HEK293 (cell line): ENCODE measurements at regions not wholly inside any gene's neighbourhood (a gene's known extent, or its start where the extent isn't known, plus 50 kb on each side); places are given as distances from the start of the nearest gene placed in this dataset.

ENCODE experiments used
- CTCF ChIA-PET: fragments of 350-600 bp; formaldehyde crosslinking; extraction: SDS; loops from one replicate; lab custom pipeline; 2021; ENCODE audit warnings: antibody characterized with exemption; lab: Yijun Ruan, JAX
- POLR2A ChIA-PET: fragments of 300-600 bp; formaldehyde crosslinking; extraction: SDS; loops from one replicate; lab custom pipeline; 2020; ENCODE audit warnings: antibody characterized with exemption, inconsistent platforms; lab: Yijun Ruan, JAX
- H3K27ac ChIP-seq: fragments of 200-500 bp; sonication (Bioruptor generic); 2 replicates; pipeline ENCODE4 v1.5.1; 2014; ENCODE audit warnings: low read depth, low read length, control low read depth, inconsistent platforms; ENCODE audit errors: extremely low read depth
- H3K36me3 ChIP-seq, 2 experiments: fragments of 200-500 bp in 1 of 2; sonication (Bioruptor generic) in 1 of 2; 1 replicate in 1 of 2; 2 replicates in 1 of 2; pipeline ENCODE4 v1.5.1; 2014 to 2017; ENCODE audit warnings: inconsistent platforms in 2 of 2, low read length in 2 of 2; ENCODE audit not compliant: control insufficient read depth in 2 of 2, insufficient read depth in 1 of 2
- H3K4me1 ChIP-seq: fragments of 200-500 bp; sonication (Bioruptor generic); 2 replicates; pipeline ENCODE4 v1.5.1; 2014; ENCODE audit warnings: mild to moderate bottlenecking, low read length, inconsistent platforms; ENCODE audit not compliant: control insufficient read depth, insufficient read depth
- H3K4me3 ChIP-seq: 2 replicates; pipeline ENCODE4 v1.5.1; 2011; ENCODE audit warnings: low read depth, mild to moderate bottlenecking, control low read depth, low read length, moderate library complexity
- H3K9me3 ChIP-seq: fragments of 200-500 bp; sonication (Bioruptor generic); 2 replicates; pipeline ENCODE4 v1.5.1; 2014; ENCODE audit warnings: low read depth, low read length, inconsistent platforms; ENCODE audit not compliant: control insufficient read depth, insufficient read depth
- IKZF3 ChIP-seq: fragments of 450-650 bp; IDR thresholded peaks from 2 replicates; pipeline ENCODE4 v1.5.0; 2018; ENCODE audit warnings: missing biosample characterization, mild to moderate bottlenecking, missing genetic modification characterization, moderate library complexity
- OSR2 ChIP-seq: fragments of 450-650 bp; formaldehyde crosslinking; IDR thresholded peaks from 2 replicates; pipeline ENCODE4 v1.5.1; 2016; ENCODE audit warnings: missing biosample characterization, missing genetic modification characterization
- ZBTB7A ChIP-seq: fragments of 450-650 bp; formaldehyde crosslinking; IDR thresholded peaks from 2 replicates; pipeline ENCODE4 v1.5.1; 2016; ENCODE audit warnings: low read depth, missing biosample characterization, missing genetic modification characterization
- ZBTB8A ChIP-seq: fragments of 450-650 bp; formaldehyde crosslinking; IDR thresholded peaks from 2 replicates; pipeline ENCODE4 v1.5.1; 2016; ENCODE audit warnings: missing biosample characterization, missing genetic modification characterization
- ZFHX2 ChIP-seq: fragments of 450-650 bp; formaldehyde crosslinking; conservative IDR thresholded peaks from 2 replicates; pipeline ENCODE4 v1.5.1; 2016; ENCODE audit warnings: missing biosample characterization, missing genetic modification characterization
- ZFP3 ChIP-seq: fragments of 450-650 bp; formaldehyde crosslinking; IDR thresholded peaks from 2 replicates; pipeline ENCODE4 v1.5.1; 2016; ENCODE audit warnings: low read depth, missing biosample characterization, missing genetic modification characterization
- ZNF221 ChIP-seq: fragments of 450-650 bp; formaldehyde crosslinking; IDR thresholded peaks from 2 replicates; pipeline ENCODE4 v1.5.1; 2017; ENCODE audit warnings: missing biosample characterization, missing genetic modification characterization, borderline replicate concordance
- ZNF24 ChIP-seq: fragments of 450-650 bp; formaldehyde crosslinking; IDR thresholded peaks from 2 replicates; pipeline ENCODE4 v1.5.1; 2016; ENCODE audit warnings: missing biosample characterization, missing genetic modification characterization
- ZNF561 ChIP-seq: fragments of 450-650 bp; IDR thresholded peaks from 2 replicates; pipeline ENCODE4 v1.5.1; 2018; ENCODE audit warnings: missing biosample characterization, missing genetic modification characterization, borderline replicate concordance
- ZNF571 ChIP-seq: fragments of 450-650 bp; formaldehyde crosslinking; IDR thresholded peaks from 2 replicates; pipeline ENCODE4 v1.5.0; 2017; ENCODE audit warnings: missing biosample characterization, missing genetic modification characterization
- ZNF621 ChIP-seq: fragments of 450-650 bp; formaldehyde crosslinking; IDR thresholded peaks from 2 replicates; pipeline ENCODE4 v1.5.1; 2017; ENCODE audit warnings: missing biosample characterization, missing genetic modification characterization
- ZNF837 ChIP-seq: fragments of 450-650 bp; formaldehyde crosslinking; IDR thresholded peaks from 2 replicates; pipeline ENCODE4 v1.5.1; 2016; ENCODE audit warnings: missing biosample characterization, missing genetic modification characterization
- TF ChIP-seq, protein P1 (sequence below): fragments of 450-650 bp; formaldehyde crosslinking; IDR thresholded peaks from 2 replicates; pipeline ENCODE4 v1.5.1; 2016; ENCODE audit warnings: missing biosample characterization, missing genetic modification characterization
- TF ChIP-seq, protein P2 (sequence below): fragments of 450-650 bp; formaldehyde crosslinking; IDR thresholded peaks from 2 replicates; pipeline ENCODE4 v1.5.1; 2016; ENCODE audit warnings: missing biosample characterization, missing genetic modification characterization
- TF ChIP-seq, protein P3 (sequence below): fragments of 450-650 bp; IDR thresholded peaks from 2 replicates; pipeline ENCODE4 v1.5.1; 2018; ENCODE audit warnings: missing biosample characterization, mild to moderate bottlenecking, missing genetic modification characterization
- TF ChIP-seq, protein P4 (sequence below): fragments of 450-650 bp; formaldehyde crosslinking; IDR thresholded peaks from 2 replicates; pipeline ENCODE4 v1.5.1; 2016; ENCODE audit warnings: missing biosample characterization, missing genetic modification characterization
- TF ChIP-seq, protein P5 (sequence below): fragments of 450-650 bp; formaldehyde crosslinking; IDR thresholded peaks from 2 replicates; pipeline ENCODE4 v1.5.1; 2016; ENCODE audit warnings: missing biosample characterization, missing genetic modification characterization
- TF ChIP-seq, protein P6 (sequence below): fragments of 450-650 bp; formaldehyde crosslinking; IDR thresholded peaks from 2 replicates; pipeline ENCODE4 v1.5.1; 2016; ENCODE audit warnings: missing biosample characterization, missing genetic modification characterization
- TF ChIP-seq, protein P7 (sequence below): fragments of 450-650 bp; formaldehyde crosslinking; IDR thresholded peaks from 2 replicates; pipeline ENCODE4 v1.5.1; 2016; ENCODE audit warnings: missing biosample characterization, missing genetic modification characterization

DNA sequence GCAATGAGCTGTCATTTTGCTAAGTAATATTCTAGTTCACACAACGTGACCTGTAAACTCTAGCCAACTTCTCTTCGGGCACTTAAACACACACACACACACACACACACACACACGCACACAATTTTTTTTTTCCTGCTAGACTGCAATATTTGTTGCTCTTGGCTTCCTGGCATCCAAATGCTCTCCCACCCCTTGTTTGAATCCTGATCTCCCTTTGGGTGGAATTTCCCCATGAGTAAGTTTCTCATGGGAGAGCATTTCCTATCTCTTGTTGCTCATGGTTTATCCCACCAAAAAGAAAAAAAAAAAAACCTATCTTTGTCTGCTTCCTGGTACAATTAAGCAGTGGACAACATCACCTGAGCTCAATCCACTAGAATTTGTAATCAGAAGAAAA lies 54.7 kb upstream of the TSLP start:
- H3K4me3 ChIP-seq = no peak overlapping the region
- ChIA-PET POLR2A (no interaction called here), CTCF (interaction anchor here (0.6 to 0.7 kb wide), 2 partner anchors 1202 to 1342 kb away, joined by 3 to 7 read pairs; no protein-coding TSS in a partner anchor)
- H3K36me3 ChIP-seq = no peaks in the 10 kb centered on the region
- H3K27ac ChIP-seq = no peak overlapping the region
- no peak for TF ChIP-seq ZBTB8A (tag by site-specific recombination)
- no peaks in the 10 kb centered on the region for H3K9me3 ChIP-seq
- H3K4me1 ChIP-seq = no peaks in the 10 kb centered on the region

DNA sequence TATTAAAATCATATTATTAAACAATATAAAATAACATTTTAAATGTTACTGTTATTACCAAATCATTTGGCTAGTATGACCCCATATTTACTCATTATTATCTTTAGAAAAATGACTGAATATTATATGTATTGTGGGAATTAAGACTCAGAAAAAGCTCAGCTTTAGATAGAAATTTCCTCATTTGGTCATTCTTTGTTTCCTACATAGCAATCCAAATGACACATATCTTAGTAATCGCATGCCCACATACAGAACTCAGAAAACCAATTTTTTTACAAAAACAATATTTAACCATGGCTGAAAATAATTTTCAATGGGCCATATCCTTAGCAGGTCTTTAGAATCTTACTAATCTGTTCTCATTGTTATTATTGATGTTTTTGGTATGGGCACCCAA lies 53.8 kb upstream of the TSLP start:
- no peaks in the 10 kb centered on the region for H3K9me3 ChIP-seq
- ChIA-PET CTCF (no interaction called here), POLR2A (no interaction called here)
- no peak overlapping the region for H3K27ac ChIP-seq
- no peaks in the 10 kb centered on the region for H3K4me1 ChIP-seq
- H3K36me3 ChIP-seq = no peaks in the 10 kb centered on the region
- no peak overlapping the region for H3K4me3 ChIP-seq
- TF ChIP-seq ZBTB7A (tag by site-specific recombination) = no peak
- TF ChIP-seq, protein P1, sequence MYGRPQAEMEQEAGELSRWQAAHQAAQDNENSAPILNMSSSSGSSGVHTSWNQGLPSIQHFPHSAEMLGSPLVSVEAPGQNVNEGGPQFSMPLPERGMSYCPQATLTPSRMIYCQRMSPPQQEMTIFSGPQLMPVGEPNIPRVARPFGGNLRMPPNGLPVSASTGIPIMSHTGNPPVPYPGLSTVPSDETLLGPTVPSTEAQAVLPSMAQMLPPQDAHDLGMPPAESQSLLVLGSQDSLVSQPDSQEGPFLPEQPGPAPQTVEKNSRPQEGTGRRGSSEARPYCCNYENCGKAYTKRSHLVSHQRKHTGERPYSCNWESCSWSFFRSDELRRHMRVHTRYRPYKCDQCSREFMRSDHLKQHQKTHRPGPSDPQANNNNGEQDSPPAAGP (tag by site-specific recombination) = no peak
- TF ChIP-seq ZNF221 (tag by site-specific recombination) = no peak
- TF ChIP-seq ZNF837 (tag by site-specific recombination) = no peak
- TF ChIP-seq, protein P2, sequence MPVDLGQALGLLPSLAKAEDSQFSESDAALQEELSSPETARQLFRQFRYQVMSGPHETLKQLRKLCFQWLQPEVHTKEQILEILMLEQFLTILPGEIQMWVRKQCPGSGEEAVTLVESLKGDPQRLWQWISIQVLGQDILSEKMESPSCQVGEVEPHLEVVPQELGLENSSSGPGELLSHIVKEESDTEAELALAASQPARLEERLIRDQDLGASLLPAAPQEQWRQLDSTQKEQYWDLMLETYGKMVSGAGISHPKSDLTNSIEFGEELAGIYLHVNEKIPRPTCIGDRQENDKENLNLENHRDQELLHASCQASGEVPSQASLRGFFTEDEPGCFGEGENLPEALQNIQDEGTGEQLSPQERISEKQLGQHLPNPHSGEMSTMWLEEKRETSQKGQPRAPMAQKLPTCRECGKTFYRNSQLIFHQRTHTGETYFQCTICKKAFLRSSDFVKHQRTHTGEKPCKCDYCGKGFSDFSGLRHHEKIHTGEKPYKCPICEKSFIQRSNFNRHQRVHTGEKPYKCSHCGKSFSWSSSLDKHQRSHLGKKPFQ = no peak
- no peak for TF ChIP-seq ZNF561 (tag by site-specific recombination)
- TF ChIP-seq ZNF571 (tag by site-specific recombination) = no peak
- TF ChIP-seq, protein P3, sequence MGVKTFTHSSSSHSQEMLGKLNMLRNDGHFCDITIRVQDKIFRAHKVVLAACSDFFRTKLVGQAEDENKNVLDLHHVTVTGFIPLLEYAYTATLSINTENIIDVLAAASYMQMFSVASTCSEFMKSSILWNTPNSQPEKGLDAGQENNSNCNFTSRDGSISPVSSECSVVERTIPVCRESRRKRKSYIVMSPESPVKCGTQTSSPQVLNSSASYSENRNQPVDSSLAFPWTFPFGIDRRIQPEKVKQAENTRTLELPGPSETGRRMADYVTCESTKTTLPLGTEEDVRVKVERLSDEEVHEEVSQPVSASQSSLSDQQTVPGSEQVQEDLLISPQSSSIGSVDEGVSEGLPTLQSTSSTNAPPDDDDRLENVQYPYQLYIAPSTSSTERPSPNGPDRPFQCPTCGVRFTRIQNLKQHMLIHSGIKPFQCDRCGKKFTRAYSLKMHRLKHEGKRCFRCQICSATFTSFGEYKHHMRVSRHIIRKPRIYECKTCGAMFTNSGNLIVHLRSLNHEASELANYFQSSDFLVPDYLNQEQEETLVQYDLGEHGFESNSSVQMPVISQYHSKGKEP = no peak
- no peak for TF ChIP-seq IKZF3 (tag by site-specific recombination)
- TF ChIP-seq ZNF24 = no peak
- TF ChIP-seq, protein P4, sequence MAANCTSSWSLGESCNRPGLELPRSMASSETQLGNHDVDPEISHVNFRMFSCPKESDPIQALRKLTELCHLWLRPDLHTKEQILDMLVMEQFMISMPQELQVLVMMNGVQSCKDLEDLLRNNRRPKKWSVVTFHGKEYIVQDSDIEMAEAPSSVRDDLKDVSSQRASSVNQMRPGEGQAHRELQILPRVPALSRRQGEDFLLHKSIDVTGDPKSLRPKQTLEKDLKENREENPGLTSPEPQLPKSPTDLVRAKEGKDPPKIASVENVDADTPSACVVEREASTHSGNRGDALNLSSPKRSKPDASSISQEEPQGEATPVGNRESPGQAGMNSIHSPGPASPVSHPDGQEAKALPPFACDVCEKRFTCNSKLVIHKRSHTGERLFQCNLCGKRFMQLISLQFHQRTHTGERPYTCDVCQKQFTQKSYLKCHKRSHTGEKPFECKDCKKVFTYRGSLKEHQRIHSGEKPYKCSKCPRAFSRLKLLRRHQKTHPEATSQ (tag by site-specific recombination) = no peak
- TF ChIP-seq ZFP3 (tag by site-specific recombination) = no peak
- TF ChIP-seq OSR2 (tag by site-specific recombination) = no peak
- TF ChIP-seq ZNF621 (tag by site-specific recombination) = no peak
- TF ChIP-seq, protein P5, sequence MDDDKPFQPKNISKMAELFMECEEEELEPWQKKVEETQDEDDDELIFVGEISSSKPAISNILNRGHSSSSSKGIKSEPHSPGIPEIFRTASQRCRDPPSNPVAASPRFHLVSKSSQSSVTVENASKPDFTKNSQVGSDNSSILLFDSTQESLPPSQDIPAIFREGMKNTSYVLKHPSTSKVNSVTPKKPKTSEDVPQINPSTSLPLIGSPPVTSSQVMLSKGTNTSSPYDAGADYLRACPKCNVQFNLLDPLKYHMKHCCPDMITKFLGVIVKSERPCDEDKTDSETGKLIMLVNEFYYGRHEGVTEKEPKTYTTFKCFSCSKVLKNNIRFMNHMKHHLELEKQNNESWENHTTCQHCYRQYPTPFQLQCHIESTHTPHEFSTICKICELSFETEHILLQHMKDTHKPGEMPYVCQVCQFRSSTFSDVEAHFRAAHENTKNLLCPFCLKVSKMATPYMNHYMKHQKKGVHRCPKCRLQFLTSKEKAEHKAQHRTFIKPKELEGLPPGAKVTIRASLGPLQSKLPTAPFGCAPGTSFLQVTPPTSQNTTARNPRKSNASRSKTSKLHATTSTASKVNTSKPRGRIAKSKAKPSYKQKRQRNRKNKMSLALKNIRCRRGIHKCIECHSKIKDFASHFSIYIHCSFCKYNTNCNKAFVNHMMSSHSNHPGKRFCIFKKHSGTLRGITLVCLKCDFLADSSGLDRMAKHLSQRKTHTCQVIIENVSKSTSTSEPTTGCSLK (tag by site-specific recombination) = no peak
- TF ChIP-seq, protein P6, sequence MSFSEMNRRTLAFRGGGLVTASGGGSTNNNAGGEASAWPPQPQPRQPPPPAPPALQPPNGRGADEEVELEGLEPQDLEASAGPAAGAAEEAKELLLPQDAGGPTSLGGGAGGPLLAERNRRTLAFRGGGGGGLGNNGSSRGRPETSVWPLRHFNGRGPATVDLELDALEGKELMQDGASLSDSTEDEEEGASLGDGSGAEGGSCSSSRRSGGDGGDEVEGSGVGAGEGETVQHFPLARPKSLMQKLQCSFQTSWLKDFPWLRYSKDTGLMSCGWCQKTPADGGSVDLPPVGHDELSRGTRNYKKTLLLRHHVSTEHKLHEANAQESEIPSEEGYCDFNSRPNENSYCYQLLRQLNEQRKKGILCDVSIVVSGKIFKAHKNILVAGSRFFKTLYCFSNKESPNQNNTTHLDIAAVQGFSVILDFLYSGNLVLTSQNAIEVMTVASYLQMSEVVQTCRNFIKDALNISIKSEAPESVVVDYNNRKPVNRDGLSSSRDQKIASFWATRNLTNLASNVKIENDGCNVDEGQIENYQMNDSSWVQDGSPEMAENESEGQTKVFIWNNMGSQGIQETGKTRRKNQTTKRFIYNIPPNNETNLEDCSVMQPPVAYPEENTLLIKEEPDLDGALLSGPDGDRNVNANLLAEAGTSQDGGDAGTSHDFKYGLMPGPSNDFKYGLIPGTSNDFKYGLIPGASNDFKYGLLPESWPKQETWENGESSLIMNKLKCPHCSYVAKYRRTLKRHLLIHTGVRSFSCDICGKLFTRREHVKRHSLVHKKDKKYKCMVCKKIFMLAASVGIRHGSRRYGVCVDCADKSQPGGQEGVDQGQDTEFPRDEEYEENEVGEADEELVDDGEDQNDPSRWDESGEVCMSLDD (tag by site-specific recombination) = no peak
- TF ChIP-seq, protein P7, sequence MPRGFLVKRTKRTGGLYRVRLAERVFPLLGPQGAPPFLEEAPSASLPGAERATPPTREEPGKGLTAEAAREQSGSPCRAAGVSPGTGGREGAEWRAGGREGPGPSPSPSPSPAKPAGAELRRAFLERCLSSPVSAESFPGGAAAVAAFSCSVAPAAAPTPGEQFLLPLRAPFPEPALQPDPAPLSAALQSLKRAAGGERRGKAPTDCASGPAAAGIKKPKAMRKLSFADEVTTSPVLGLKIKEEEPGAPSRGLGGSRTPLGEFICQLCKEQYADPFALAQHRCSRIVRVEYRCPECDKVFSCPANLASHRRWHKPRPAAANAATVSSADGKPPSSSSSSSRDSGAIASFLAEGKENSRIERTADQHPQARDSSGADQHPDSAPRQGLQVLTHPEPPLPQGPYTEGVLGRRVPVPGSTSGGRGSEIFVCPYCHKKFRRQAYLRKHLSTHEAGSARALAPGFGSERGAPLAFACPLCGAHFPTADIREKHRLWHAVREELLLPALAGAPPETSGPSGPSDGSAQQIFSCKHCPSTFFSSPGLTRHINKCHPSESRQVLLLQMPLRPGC (tag by site-specific recombination) = no peak
- TF ChIP-seq ZFHX2 (tag by site-specific recombination) = no peak
